HG02588 (cell line): ENCODE measurements at regions not wholly inside any gene's neighbourhood (a gene's known extent, or its start where the extent isn't known, plus 50 kb on each side); places are given as distances from the start of the nearest gene placed in this dataset.

Experiments used
- ATAC-seq: cut with Tn5 transposase; IDR thresholded peaks from one replicate; pipeline ENCODE4 v1.9.1; 2021; ENCODE audit warnings: mild to moderate bottlenecking, moderate library complexity; ENCODE audit not compliant: unreplicated experiment

- no peak for ATAC-seq
Measured at GRCh38 chr6:6910734-6911295, 196.9 kb upstream of the RREB1 start.

GRCh38 chr6:6911391-6911790 lies 196.4 kb upstream of the RREB1 start:
- ATAC-seq, result no peak

DNA sequence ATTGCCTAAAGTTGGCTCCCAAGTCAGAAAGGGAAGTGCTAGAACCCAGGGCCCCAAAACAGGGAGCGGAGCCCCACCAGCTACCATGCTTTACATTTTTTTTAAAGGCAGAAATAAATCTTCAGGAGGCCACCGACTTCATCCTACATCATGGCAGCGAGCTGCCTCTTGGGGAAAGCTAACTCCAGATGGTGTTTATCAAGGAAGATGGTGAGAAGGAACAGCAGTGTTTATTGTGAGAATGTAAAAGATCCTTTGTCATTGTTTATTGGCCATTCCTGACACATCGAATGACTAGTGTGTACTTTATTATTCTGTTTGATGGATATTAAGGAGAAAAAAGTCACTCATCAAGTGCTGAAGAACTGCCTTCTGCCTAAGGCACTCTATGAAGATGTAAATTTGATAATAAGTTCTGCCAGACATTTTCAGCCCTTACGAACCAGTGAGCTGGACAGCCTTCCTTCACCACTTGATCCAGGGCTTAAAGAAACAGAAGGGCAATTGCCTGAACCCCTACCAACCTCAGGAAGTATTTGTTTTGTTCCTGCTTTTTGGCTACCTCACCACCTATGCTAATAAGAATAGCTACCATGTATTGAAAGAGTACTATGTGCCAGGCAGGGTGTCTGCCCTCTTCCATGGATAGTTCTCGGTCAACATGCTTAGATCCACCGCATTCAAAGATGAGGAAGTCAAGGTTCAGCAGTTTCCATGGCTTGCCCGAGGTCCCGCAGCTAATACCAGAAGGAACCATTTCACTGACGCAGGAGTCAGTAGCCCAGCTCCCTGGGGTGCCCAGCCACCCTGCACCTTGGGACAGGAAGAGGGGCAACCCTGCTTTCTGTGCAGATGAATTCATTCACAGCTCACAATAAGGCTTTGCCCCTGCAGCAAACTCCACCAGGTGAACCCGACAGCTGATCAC lies 194.7 kb upstream of the RREB1 start:
- ATAC-seq, result no peak

DNA sequence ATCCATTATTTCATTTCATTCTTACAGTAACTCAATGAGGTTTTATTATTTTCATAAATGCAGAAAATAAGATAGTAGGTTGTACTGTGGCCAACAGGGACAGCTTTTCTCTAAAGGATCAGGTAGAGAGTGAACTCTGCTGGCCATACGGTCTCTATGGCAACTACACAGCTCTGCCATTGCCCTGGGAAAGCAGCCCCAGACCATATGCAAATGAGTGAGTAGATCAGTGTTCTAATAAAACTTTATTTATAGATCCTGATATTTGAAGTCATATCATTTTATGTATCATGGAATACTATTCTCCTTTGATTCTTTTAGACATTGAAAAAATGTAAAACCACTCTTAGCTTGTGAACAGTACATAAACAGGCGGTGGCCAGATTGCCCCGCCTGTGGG lies 192.5 kb upstream of the RREB1 start:
- ATAC-seq, result no peak

GRCh38 chr6:6915813-6916547 lies 191.8 kb upstream of the RREB1 start:
- no peak for ATAC-seq

DNA sequence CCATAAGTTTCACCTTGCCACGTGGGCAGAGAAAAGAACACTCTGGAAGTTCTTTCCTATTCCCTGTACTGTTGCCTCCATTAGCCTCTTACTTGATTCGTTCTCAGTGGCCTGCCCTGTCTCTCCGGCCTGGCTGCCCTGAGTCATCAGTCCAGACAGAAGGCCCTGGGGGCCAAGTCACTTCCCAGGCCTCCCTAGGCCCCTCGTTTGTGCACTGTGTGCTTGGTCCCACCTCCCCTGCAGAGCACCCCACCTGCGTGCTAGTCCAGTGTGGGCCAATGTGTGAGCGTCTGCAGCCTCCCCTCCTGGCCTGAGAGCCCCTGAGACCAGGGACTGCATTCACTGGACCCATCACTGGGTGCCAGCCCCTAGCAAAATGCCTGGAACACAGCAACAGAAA lies 191.2 kb upstream of the RREB1 start:
- ATAC-seq, result no peak

GRCh38 chr6:6918216-6918983 lies 189.4 kb upstream of the RREB1 start:
- ATAC-seq, result peak; percentile 89

DNA sequence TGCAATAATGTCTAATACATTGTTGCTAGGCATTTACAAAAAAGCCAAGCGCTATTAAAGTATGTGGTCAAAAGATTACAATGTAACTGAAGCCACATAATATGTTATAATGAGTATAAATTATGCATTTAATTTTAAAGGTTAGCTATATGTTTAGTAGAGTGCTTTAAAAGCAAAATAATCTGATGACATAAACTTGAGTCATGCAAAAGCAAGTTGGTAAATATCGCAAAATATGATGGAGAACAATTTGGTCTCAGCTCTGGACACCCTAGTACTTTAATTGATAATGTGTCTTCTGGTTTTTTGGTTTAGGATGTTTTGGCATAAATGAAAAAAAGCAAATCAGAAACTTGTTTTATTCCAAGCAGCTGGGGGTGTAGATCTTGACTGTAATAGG lies 188.6 kb upstream of the RREB1 start:
- ATAC-seq, result no peak

- ATAC-seq, result no peak
Measured at GRCh38 chr6:6920114-6920986, 187.4 kb upstream of the RREB1 start.

- no peak for ATAC-seq
Measured at GRCh38 chr6:6920987-6921313, 186.8 kb upstream of the RREB1 start.

- ATAC-seq, result no peak
Measured at GRCh38 chr6:6922166-6922565, 185.6 kb upstream of the RREB1 start.

GRCh38 chr6:6923605-6924004 lies 184.2 kb upstream of the RREB1 start:
- ATAC-seq, result no peak

- no peak for ATAC-seq
Measured at GRCh38 chr6:6924708-6925107, 183.1 kb upstream of the RREB1 start.

GRCh38 chr6:6925391-6926164 lies 182.2 kb upstream of the RREB1 start:
- no peak for ATAC-seq

DNA sequence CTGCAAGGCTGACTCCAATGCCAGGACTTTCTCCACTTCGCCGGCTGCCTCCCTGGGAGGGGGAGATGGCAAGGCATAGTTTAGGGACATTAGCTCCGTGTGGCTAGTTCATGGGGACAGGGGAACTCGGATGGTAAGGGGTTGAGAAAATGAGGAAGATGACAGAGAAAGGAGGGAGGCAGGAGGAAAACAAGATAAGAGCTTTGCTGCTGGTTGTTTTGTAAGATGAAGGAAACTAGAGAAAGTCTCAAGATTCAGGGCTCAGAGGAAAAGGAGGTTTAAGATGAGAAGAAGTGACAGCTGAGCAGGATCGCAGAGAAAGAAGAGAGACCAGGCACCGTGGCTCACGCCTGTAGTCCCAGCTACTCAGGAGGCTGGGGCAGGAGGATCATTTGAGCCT lies 180.9 kb upstream of the RREB1 start:
- ATAC-seq, result no peak

DNA sequence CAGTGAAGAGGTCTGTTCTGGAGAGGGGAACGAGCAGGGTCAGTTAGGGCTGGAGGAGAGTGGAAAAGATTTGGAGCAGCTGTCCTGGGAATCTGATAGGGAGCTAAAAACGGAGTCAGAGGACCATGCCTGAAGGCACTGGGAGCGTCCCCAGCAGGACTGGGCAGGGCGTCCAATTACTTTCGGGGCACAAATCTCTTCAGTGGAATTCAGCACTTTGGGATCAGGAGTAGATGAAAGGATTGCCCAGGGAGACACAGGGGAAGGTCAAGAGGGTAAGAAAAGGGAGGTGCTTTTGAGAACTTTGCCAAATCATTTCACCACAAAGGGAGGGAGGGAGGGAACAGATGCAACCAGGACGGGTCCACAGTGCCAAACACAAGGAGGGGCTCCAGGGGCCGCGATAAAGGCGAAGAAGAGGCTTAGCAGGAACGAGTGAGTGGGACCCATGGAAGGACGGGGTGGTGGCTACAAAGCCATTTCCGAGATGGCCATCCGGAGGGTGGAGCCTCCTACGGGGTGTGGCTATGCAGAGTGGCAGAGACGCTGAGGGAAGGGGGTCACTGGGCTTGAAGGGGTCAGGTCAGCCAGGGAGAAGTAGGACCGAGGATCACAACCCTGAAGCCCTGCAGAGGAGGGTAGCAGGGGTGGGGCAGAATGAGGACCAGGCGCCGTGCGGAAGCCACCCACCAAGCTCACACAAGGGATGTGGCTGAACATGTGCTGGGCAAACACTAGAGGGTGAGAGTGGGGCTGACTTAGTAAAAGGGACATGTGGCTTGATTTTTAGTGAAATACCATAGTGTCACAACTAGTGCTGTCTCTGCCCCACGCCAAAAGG lies 180.0 kb upstream of the RREB1 start:
- ATAC-seq, result no peak

DNA sequence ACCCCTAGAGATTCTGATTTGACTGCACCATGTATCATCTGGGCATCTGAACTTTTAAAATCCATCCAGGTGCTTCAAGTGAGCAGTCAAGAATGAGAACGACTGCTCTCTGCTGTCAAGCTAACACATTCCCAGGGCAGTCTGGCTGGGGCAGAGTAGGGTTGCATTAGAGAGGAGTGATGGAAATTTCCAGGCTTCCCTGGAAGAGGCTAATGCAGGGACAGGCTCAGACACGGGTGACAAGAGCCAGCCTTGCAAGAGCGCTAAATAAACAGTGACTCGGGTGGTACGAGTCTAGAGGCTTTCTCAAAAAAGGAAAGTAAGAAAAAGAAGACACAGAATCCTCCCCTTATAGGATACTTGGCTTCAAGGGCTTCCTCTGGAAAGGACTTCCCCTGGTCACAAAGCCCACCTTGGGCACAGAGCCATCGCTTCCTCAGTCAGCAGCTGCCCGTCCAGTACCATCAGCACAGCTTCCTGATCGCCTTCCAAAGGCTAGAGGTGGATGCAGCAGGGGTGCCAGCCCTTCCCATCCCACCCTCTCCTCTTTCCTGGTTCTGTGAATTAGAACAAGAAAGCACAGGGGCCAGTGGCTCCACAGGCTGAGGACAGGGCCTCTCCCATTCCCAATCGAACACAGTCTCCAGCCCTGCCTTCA lies 177.4 kb upstream of the RREB1 start:
- no peak for ATAC-seq
